NCI-H748 treated with DMSO at 0.1 percent for 48 hours (cell line): ENCODE measurements at regions not wholly inside any gene's neighbourhood (a gene's known extent, or its start where the extent isn't known, plus 50 kb on each side); places are given as distances from the start of the nearest gene placed in this dataset.

ENCODE experiments used
- DNase-seq: peaks from one replicate; lab custom pipeline; 2025; lab: John Stamatoyannopoulos, UW

DNA sequence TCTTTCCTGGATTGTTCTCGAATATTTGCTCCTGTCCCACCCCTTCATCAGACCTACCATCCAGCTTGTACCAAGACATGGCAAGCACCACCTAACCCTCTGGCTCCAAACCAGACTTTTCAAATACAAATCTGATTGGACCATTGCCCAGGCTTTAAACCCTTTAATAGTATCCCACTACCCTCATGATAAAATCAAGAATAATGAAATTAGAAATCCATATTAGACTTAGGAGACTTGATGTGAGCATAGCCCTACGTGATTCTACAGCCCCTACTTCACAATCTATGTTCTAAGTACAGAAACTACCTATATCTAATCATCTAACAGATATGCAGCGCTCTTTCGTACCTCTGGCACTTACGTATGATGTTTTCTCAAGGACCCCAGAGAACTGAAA is 375.2 kb upstream of the CPEB2 start:
- no peak for DNase-seq

- no peak for DNase-seq
Observed at GRCh38 chr4:14631806-14632440, 370.4 kb upstream of the CPEB2 start.

- no peak for DNase-seq
Observed at GRCh38 chr4:14636563-14636962, 365.7 kb upstream of the CPEB2 start.

- no peak for DNase-seq
Observed at GRCh38 chr4:14640476-14640875, 361.8 kb upstream of the CPEB2 start.

GRCh38 chr4:14641871-14642270 is 360.4 kb upstream of the CPEB2 start:
- no peak for DNase-seq

GRCh38 chr4:14644580-14645282 is 357.6 kb upstream of the CPEB2 start:
- DNase-seq = no peak

DNA sequence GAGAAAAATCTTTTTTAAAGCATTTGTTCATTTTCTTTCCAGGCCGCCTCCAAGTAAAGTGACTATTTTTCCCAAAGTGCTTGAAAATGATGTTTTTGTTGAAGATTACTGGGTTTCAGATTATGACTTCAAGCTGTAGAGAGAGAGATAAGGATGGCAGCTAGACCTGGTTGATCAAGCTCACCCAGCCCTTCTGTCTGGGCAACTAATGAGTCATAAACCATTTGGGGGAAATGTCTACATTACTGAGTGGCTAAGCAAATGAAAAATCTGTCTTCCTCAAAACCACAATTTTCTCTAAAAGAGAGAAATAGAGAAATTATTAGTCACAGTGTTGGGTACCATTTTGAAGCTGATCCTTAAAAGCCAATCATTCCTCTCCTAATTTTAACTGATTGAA is 355.4 kb upstream of the CPEB2 start:
- no peak for DNase-seq

DNA sequence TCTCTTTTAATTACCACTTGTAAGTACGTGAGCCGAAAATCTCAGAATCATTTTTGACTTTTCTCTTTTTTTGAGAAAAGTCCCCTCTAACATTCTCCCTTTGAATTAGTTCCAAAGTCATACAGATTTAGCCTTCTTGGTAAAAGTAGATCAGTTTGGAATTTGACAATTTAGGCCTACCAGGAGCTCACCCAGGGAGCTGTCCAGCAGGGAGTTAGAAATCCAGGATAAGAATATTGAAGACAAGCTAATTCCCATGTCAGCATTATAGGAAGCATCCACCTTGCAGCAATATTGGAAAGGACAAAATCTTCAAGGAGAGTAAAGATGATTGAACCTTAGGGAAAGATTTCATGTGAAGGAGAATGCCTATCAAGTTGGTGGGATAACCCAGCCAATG is 352.2 kb upstream of the CPEB2 start:
- no peak for DNase-seq

DNA sequence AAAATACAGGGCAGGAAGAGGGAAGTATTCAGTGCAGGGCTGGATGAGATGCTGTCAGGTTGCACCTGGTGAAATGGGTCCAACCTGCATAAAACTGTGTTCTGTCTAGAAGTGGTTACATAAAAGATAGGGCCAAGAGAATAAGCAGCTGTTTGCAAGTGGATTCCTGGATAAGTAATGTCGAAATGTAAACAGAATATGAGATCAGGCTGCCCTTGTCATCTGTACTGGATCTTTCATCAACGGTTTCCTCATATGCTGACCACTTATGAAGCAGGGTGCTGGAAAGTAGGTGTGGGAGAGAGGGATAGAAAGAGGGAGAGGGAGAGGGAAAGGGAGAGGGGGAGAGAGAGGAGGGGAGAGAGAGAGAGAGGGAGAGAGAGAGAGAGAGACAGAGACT is 349.8 kb upstream of the CPEB2 start:
- DNase-seq = no peak

DNA sequence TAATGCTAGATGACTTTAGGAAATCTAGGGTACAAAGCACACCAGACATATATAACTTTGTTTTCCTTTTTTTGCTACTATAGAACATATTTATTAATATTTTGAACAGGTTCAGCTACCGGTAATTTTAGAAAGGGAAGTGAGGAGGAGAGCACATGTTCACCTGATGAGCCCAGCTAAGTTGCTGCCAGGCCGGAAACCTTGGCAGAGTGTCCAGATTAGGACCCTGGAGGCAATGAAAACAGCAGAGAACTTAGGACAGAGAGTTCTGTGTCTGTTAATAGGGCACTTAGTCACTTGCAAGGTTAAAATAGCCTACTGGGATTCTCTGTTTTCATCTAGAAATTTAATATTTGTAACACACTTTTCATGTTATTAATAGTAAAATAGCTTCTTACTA is 348.9 kb upstream of the CPEB2 start:
- DNase-seq = no peak

DNA sequence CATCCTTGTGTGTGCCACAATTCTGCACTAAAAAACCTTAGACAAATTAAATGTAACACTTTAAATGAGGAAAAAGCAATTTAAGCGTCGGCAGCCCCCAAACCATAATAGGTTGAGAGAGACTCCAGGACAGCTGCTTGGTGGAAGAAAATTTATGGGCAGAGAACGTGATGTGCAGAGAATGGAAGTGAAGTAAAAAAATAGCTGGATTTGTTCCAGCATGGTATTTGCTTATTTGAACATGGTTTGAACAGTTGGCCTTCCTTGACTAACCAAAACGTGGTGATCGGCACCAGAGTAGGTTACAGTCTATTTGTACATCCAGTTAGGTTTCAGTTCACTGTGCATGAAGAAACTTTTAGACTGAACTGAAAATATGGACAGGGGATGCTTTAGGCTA is 343.0 kb upstream of the CPEB2 start:
- no peak for DNase-seq

DNA sequence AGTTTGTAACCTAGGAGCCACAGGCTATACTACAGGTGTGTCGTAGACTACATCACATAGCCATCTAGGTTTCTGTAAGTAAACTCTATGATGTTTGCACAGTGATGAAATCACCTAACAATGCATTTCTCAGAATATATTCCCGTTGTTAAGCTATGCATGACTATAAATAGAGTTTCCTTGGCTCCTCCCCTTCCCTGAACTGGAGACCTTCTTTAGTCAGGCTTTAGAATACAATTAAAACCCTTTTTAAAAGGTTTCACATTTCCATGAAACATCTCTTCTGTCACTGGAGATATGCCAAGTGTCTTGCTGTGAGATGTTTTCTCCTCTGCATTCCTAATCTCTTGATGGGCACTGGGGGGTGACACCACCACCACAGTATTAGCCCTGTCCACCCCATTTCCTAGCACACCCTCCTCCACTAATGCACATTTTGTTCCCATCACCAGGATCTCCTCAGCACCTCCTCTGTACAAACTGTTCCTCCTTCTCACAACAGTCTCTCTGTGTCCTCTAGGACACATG is 334.6 kb upstream of the CPEB2 start:
- DNase-seq = no peak

DNA sequence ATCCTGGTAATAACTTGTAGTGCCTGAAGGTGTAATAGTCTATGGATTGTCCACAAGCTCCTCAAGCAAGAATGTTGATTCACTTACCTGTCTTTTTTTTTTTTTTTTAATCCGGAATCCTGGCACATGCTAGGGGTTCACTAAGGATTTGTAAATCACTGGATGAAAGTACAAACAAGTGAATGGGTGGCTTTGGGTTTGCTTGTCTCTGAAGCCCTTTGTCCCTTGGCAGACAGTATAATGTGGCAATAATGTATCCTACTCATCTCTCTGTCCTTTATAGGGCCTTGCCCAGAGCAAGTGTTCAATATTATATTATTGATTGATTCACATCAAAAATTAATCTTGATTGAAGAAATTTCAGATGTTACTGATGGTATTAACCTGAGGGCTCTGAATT is 334.0 kb upstream of the CPEB2 start:
- no peak for DNase-seq

GRCh38 chr4:14669371-14669770 is 332.9 kb upstream of the CPEB2 start:
- DNase-seq = no peak

DNA sequence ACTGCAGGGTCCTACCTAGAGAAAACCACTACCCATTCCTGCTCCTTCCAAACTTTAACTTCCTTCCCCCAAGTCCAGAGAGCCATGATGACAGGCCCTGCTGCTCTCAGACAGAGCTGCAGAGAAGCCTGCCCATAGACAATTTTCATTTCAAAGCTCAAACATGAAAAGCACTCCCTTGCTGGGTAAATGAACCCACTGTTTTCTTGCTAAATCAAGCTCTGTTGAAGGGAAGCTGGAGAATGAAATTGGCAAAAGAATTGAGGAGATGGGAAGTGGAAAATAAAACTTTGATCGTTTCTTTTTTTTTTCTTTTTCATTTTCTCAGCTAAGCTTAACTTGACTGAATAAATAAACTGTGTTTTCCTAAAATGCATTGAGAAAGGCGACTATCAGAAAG is 331.1 kb upstream of the CPEB2 start:
- DNase-seq = no peak

- DNase-seq = peak; percentile 56
Observed at GRCh38 chr4:14675279-14675985, 326.8 kb upstream of the CPEB2 start.

GRCh38 chr4:14679906-14680305 is 322.4 kb upstream of the CPEB2 start:
- DNase-seq = no peak

DNA sequence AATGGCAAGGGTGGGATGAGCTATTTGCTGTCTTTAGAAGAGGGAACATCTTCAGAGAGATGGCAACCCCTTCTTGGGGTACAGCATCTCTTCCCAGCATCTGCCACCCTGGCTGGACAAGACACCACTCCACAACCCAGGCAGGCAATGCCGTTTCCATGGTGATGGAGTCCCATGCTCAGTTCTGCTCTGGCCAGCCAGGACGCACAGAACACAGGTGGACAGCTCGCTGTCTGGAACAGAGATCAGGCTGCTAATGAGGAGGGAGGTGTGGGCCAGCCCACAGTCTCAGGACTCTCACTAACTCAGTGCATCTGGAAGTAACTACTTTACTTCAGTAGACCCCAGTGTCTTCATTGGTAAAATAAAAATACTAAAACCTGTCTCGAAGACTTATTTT is 321.0 kb upstream of the CPEB2 start:
- no peak for DNase-seq

- DNase-seq = no peak
Observed at GRCh38 chr4:14693728-14694127, 308.6 kb upstream of the CPEB2 start.

- peak; percentile 65 for DNase-seq
Observed at GRCh38 chr4:14695095-14695845, 307.0 kb upstream of the CPEB2 start.

DNA sequence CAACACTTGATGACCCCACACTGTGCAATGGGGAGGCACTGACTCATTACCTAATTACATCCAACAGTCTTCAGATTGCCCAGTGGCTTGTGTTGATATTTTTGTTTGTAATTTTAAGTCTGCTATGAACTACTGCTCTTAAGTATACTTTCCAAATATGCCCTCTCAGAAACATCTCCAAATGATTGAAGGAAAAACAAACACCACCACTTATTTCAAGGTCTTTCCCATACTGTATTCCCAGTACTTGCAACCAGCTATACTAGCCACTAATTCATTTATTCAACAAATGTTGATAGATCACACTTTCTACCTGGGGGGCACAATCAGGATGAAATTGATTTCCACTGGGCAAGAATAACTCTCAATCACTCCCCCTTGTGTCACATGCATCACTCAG is 302.2 kb upstream of the CPEB2 start:
- no peak for DNase-seq

GRCh38 chr4:14700544-14700943 is 301.7 kb upstream of the CPEB2 start:
- DNase-seq = peak; percentile 64
